Hematopoietic multipotent progenitor cell (in vitro differentiated cells): ENCODE measurements at regions not wholly inside any gene's neighbourhood (a gene's known extent, or its start where the extent isn't known, plus 50 kb on each side); places are given as distances from the start of the nearest gene placed in this dataset.

Experiments
- DNase-seq, 3 donors: peaks; one replicate each; pipeline ENCODE4 v3.0.0-alpha.2; 2011 to 2015; ENCODE audit warnings: low read depth in 2 of 3, low spot score in 2 of 3

GRCh38 chr5:138666226-138666742, 86.9 kb upstream of the CTNNA1 start:
- DNase-seq, result no peak

DNA sequence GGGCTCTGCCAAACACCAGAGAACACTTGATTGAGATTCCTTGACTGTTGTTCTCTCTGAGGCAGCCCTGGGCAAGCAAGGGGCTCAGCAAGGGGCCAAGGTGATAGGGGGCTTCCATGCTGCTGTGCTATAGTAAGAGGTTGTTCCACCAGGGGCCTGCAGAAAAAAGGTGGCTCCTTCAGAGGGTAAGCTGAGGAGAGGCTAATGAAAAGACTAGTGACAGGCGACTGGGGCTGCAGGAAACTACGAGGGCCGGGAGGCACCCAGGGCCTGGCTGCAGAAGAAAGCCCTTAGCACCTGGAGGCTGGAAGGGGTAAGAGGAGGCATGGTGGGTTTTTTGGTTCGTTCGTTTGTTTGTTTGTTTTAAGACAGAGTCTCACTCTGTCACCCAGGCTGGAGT, 88.0 kb upstream of the CTNNA1 start:
- DNase-seq, result no peak

DNA sequence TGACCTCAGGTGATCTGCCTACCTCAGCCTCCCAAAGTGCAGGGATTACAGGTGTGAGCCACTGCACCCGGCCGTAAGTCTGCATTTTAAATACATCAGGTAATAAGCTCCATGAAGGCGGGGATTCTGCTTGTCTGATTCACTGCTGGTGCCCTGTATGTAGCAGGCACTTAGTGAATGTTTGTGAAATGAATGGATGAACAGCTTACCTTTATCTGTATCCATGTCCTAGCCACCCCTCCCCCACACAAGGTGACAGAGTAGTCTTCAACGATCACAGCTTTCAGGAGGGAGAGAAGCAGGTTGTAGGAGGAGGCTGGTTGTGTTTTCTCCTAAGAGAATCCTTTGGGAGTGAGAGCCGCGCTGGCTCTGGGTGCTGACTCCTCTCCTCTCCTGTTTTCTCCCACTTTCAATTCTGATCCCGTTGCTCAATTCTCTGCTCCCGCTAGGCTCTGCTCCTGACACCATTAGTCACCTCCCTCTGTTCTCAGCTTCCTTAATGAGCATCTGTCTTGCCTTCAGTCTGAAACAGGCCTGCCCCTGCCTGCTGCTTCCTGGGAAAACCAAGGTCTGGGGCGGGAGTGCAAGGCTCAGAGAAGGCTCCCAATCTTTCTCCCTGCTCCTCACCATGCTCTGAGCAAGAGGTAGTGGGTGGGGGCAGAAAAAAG, 88.8 kb upstream of the CTNNA1 start:
- DNase-seq, result no peak

DNA sequence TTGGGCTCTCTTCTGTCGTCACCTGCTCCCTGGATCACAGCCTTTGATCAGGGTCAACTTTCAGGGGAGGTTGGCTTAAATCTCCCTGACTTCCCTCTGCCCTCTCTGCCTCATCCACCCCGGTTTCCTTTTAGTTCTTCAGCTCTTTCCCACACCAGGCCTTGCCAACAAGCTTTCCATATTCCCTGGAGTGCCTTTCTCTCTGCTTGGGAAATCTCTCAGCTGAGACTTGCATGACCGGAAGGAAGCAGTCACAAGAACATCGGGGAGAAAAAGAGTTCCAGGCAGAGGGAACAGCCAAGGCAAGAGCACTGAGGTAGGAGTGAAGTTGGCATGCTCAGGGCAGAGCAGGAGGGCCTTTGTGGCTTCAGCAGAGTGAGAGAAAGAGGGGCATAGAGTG, 88.4 kb upstream of the HSPA9 start:
- no peak for DNase-seq

DNA sequence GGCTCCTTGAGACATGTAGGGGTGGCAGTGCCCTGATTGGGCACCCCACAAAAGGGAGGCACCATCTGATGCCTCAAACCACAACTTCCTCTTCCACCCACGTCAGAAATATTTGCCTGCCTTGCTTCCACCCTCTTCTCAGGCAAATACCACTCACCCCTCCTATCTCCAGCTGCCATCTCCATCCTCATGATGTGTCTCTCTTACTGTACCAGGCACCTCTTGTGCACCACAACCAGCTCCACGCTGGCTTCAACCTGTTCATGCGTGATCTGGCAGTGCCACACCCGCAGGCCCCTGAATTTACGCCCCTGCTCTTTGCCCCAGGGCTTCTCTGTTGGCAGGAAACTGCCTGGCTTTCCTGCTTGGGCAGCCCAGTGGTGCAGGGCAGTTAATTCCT, 87.8 kb upstream of the HSPA9 start:
- peak in 2 of 3 donors; percentile 67 to 85 for DNase-seq

DNA sequence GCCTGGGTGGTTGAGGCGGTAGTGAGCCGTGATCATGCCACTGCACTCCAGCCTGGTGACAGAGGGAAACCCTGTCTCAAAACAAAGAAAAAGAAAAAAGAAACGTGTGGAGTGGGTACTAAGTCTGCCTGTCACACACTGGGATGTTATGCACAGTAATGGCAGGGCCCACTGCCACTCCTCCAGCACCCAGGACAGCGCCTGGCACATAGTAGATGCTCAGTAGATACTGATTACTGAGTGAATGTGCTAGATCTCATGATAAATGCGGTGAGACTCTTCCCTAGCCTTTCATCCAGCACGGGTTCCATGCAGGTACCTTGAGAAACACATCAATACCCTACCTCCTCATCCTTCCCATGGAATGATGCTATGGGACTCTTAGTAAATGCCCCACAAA, 87.4 kb upstream of the HSPA9 start:
- peak in 2 of 3 donors; percentile 21 to 51 for DNase-seq

GRCh38 chr5:138661991-138662434, 86.8 kb upstream of the HSPA9 start:
- DNase-seq, result no peak

GRCh38 chr5:138661291-138661960, 86.2 kb upstream of the HSPA9 start:
- peak in 1 of 3 donors; percentile 36 for DNase-seq

- DNase-seq, result no peak
Observed at GRCh38 chr5:138660051-138660572, 84.9 kb upstream of the HSPA9 start.

GRCh38 chr5:138659561-138659960, 84.4 kb upstream of the HSPA9 start:
- no peak for DNase-seq

DNA sequence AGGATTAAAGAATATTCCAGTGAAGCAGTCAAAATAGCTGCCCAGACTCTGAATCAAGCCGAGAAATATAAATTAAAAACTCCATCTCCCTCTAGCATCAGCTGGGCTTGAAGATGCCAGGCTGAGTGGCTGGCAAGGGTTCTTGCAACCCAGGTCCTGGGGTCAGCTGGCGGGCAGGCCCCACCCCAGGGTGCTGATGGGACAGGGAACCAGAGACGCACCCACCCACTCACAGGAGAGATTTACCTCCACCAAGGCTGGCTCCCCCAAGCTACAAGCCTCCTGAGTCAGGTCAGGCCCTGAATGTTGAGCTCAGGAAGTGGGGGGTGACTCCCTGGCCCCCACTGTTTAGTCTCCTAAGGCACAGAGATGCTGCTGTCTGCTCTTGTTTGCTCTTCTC, 83.9 kb upstream of the HSPA9 start:
- no peak for DNase-seq

DNA sequence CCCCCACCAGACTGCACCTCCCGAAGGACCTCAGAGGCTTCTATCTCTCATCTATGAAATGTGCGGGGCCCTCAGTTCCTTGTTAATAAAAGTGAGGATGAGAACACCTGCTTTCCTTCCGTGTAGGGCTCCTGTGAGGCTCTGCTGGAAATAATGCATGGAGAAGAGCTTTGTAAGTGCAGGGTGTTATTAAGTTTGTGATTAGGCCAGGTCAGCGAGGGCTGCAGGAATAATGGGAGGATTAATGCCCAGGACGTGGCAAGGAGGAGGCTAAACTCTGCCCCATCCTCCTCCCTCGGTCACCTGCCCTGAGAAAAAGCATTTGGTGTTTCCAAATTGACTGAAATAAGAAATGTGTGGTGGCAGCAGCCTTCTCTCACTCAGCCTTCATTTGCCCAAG, 83.5 kb upstream of the HSPA9 start:
- no peak for DNase-seq

DNA sequence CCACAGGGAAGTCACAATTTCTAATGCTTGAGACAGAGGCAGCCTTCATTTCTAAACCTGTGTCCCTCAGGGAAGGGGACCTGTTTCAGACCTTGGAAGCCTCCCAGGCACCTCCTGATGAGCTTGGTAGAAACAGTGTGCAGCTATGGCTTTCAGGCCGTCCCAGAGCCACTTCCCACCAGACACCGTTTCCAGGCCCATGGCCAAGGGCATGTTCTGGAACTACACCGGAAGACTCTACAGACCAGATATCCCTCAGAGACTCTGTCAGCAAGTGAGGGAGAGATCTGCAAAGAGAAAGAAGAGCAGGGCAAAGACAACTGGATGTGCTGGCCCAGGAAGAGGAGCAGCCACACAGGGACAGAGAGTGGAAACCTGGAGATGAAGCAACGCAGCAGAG, 82.2 kb upstream of the HSPA9 start:
- DNase-seq, result no peak

DNA sequence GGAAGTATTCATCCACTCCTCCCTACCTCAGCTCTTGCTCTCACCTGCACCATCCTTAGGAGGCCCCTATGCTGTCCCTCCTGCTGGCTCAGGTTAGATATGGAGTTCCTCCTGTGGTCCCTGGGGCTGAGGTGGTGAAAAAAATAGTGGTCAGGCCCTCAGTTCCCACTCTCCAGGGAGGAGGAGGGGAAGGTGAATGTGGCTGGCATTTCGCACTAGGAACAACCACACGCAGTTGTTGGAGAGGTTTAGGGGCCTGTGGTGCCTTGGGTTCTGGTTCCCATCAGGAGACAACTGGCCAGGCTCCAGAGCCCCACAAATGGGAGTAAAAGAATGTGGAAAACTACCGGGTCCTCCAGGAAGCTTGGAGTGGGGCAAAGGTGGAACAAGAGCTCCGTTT, 81.7 kb upstream of the HSPA9 start:
- no peak for DNase-seq

- no peak for DNase-seq
Observed at GRCh38 chr5:138655530-138656190, 80.5 kb upstream of the HSPA9 start.

DNA sequence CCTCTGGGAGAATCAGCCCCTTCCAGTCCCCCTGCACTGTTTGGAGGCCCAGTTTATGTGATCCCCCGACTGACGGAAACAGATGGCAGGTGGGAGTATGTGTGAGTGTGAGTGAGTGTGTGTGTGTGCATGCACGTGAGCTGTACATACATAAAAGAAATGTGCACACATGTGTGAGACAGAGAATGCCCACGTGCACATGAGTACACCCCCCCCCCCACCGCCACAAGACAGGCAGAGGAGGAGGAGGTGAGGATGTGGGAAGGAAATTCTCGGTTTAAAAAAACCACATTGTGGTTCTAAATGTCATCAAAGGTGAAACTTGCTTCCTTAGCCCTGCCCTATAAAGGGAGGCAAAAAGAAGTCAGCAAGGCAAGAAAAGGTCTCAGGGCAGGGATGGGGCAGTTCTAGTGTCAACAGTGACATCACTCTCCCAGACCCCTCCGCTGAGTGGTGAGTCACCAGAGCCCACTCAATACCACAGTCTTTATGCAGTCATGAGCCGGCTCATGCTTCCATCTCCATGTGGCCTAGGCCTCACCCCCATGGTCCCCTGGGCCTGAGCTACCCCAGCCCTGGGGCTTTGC, 79.2 kb upstream of the HSPA9 start:
- peak; percentile 61 to 87 (median 84) for DNase-seq

GRCh38 chr5:138653502-138653901, 78.3 kb upstream of the HSPA9 start:
- no peak for DNase-seq

DNA sequence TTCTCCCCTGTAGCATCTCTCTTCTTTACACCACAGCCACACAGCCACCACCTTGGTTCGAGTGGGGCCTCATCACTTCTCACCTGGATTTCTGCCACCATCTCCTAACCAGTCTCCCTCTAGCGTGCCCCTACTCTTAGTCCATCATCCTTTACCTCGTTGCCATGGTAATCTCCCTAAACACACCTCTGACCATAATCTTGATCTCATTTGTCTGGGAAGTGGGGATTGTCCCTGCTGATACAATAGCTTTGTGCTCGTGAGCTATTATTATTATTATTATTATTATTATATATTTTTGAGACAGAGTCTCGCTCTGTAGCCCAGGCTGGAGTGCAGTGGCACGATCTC, 76.5 kb upstream of the HSPA9 start:
- DNase-seq, result no peak

DNA sequence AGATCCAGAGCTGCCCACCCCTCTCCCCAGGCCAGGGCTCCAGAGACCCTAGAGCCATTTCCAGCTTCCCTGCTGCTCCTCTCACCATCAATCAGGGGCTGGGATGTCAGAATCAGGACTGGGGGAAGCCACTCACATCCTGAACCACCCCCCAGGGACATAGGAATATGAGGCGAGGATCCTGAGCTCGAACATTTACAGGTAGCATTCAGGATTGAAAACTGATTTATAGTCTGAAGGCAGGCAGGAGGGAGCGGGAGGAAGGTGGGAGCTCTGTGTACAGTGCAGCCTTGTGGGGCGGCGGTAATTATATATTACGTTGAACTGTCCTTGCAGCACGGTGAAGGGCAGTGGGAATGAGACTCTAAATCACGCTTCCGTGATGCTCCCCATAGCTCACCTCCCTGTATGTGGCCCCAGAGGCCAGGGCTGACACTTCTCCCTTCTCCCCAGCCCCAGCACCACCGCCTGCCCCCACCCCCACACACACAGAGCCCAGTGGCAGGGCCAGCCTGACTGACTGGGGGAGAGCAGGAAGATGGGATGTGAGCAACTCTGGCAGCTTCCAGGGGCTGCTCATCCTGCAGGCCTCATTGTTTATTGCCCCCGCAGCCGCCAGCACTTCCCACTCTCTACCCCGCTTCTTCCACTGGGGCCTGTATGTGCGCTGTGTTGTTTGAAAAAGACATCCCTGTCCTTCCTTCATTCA, 76.0 kb upstream of the HSPA9 start:
- no peak for DNase-seq

GRCh38 chr5:138650196-138650595, 75.0 kb upstream of the HSPA9 start:
- no peak for DNase-seq

GRCh38 chr5:138649775-138650174, 74.6 kb upstream of the HSPA9 start:
- DNase-seq, result no peak
